ENCODE measurements at regions not wholly inside any gene's neighbourhood (a gene's known extent, or its start where the extent isn't known, plus 50 kb on each side); places are given as distances from the start of the nearest gene placed in this dataset.
"Not testable (repeated sequence)": the region's sequence is repeated elsewhere in the genome, so short reads cannot be mapped to it uniquely, and the experiment has no call there.

GRCh38 chr5:53276825-53277224 is 167.3 kb upstream of the MOCS2 start:
- Histone ChIP-seq H3K27me3 (replicated peaks; ENCODE audit: control insufficient read depth, insufficient read depth, low read length) (no peaks in the 10 kb centered on the region), H3K4me1 (ENCODE audit: control insufficient read depth, insufficient read depth, low read length) (peaks cover 10% of the 10 kb centered on the region), H3K9me3 (ENCODE audit: control insufficient read depth, low read length) (no peaks in the 10 kb centered on the region), H3K4me3 (ENCODE audit: low read length) (no peak overlapping the region), H3K36me3 (ENCODE audit: control insufficient read depth, insufficient read depth, low read length, severe bottlenecking) (no peaks in the 10 kb centered on the region), H3K9ac (ENCODE audit: low read length) (no peak overlapping the region)
- peak; percentile 55 for DNase-seq (ENCODE audit: low read depth)

GRCh38 chr5:53277491-53277890 is 167.9 kb upstream of the MOCS2 start:
- DNase-seq (ENCODE audit: low read depth), result no peak
- Histone ChIP-seq H3K9ac (ENCODE audit: low read length) (no peak overlapping the region), H3K36me3 (ENCODE audit: control insufficient read depth, insufficient read depth, low read length, severe bottlenecking) (no peaks in the 10 kb centered on the region), H3K9me3 (ENCODE audit: control insufficient read depth, low read length) (no peaks in the 10 kb centered on the region), H3K27me3 (replicated peaks; ENCODE audit: control insufficient read depth, insufficient read depth, low read length) (no peaks in the 10 kb centered on the region), H3K4me3 (ENCODE audit: low read length) (no peak overlapping the region), H3K4me1 (ENCODE audit: control insufficient read depth, insufficient read depth, low read length) (peaks cover 10% of the 10 kb centered on the region)

- Histone ChIP-seq H3K4me1 (ENCODE audit: control insufficient read depth, insufficient read depth, low read length) (peaks cover 13% of the 10 kb centered on the region), H3K36me3 (ENCODE audit: control insufficient read depth, insufficient read depth, low read length, severe bottlenecking) (no peaks in the 10 kb centered on the region)
These were observed 178.0 kb upstream of the MOCS2 start for GRCh38 chr5:53287573-53287972.

DNA sequence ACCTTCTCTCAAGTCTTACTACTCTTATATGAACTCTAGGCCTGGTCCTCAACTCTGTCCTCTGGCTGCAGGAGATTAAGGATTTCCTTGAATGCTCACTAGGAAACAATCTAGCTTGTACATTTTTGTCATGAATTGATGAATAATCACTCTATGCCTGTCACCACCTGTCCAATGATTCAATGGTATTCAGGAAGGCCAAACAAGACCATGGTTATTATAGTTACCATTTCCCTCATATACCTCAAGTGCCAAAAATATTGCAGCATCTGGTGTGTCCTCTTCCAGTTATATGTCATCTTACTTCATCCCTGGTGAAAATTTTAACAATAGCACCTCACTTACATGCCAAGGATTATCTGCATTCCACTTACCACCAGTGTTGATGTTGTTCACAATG is 179.0 kb upstream of the MOCS2 start:
- H3K9me3 ChIP-seq (ENCODE audit: control insufficient read depth, low read length), result peaks cover 8% of the 10 kb centered on the region
- H3K9ac ChIP-seq (ENCODE audit: low read length), result no peak overlapping the region
- H3K27me3 ChIP-seq (replicated peaks; ENCODE audit: control insufficient read depth, insufficient read depth, low read length), result no peaks in the 10 kb centered on the region
- peaks cover 19% of the 10 kb centered on the region for H3K4me1 ChIP-seq (ENCODE audit: control insufficient read depth, insufficient read depth, low read length)
- H3K36me3 ChIP-seq (ENCODE audit: control insufficient read depth, insufficient read depth, low read length, severe bottlenecking), result no peaks in the 10 kb centered on the region
- H3K4me3 ChIP-seq (ENCODE audit: low read length), result no peak overlapping the region
- DNase-seq (ENCODE audit: low read depth), result no peak

More at GRCh38 chr5:53287573-53287972, 178.0 kb upstream of the MOCS2 start:
- H3K9ac ChIP-seq (ENCODE audit: low read length), result no peak overlapping the region
- DNase-seq (ENCODE audit: low read depth), result no peak
- no peak overlapping the region for H3K4me3 ChIP-seq (ENCODE audit: low read length)
- H3K27me3 ChIP-seq (replicated peaks; ENCODE audit: control insufficient read depth, insufficient read depth, low read length), result no peaks in the 10 kb centered on the region
- peaks cover 8% of the 10 kb centered on the region for H3K9me3 ChIP-seq (ENCODE audit: control insufficient read depth, low read length)

DNA sequence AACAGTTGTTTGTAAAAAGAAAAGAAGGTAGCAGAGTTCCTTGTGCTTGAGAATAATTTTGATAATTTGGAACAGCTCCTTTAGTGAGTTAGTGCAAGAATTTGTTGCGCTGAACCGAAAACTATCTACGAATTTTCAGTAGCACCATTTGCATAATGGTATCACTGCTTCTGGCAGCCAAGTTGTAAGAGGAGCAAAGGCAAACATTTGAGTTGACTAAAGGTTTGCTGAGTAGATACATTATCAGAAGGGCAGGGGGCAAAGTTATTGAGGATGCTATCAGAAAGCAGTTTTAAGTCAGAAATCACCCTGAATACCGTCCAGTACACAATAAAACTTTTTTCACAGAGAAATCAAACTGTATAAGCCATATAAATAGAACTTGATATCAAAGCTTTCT is 181.5 kb upstream of the MOCS2 start:
- H3K9me3 ChIP-seq (ENCODE audit: control insufficient read depth, low read length), result peaks cover 8% of the 10 kb centered on the region

DNA sequence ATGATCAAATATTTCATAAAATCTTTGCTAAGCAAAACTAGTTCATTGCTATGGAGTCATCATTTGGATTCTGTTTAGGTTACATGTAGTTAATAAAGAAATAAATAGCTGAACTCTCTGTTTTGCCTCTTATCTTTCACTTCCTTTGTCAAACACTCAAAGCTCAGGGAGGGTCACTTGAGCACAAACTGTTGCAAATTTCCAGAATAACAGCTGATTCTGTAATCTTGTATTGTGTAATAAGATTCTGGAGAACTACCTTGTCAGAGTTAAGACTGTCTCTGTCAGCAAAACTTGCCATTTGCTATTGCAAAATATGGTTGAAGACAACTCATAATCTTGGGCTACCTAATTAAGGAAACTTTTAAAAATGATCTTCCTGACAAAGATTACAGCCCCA is 182.0 kb upstream of the MOCS2 start:
- Histone ChIP-seq H3K4me1 (ENCODE audit: control insufficient read depth, insufficient read depth, low read length) (peaks cover 19% of the 10 kb centered on the region), H3K27me3 (replicated peaks; ENCODE audit: control insufficient read depth, insufficient read depth, low read length) (no peaks in the 10 kb centered on the region), H3K4me3 (ENCODE audit: low read length) (no peak overlapping the region), H3K9ac (ENCODE audit: low read length) (no peak overlapping the region), H3K9me3 (ENCODE audit: control insufficient read depth, low read length) (peaks cover 8% of the 10 kb centered on the region), H3K36me3 (ENCODE audit: control insufficient read depth, insufficient read depth, low read length, severe bottlenecking) (no peaks in the 10 kb centered on the region)
- DNase-seq (ENCODE audit: low read depth), result peak; percentile 49

More for the DNA sequence above, 181.5 kb upstream of the MOCS2 start:
- Histone ChIP-seq H3K27me3 (replicated peaks; ENCODE audit: control insufficient read depth, insufficient read depth, low read length) (no peaks in the 10 kb centered on the region), H3K36me3 (ENCODE audit: control insufficient read depth, insufficient read depth, low read length, severe bottlenecking) (no peaks in the 10 kb centered on the region), H3K9ac (ENCODE audit: low read length) (no peak overlapping the region), H3K4me3 (ENCODE audit: low read length) (no peak overlapping the region), H3K4me1 (ENCODE audit: control insufficient read depth, insufficient read depth, low read length) (peaks cover 19% of the 10 kb centered on the region)
- no peak for DNase-seq (ENCODE audit: low read depth)

- no peaks in the 10 kb centered on the region for H3K9me3 ChIP-seq (ENCODE audit: control insufficient read depth, low read length)
- DNase-seq (ENCODE audit: low read depth), result no peak
- H3K9ac ChIP-seq (ENCODE audit: low read length), result no peak overlapping the region
- H3K27me3 ChIP-seq (replicated peaks; ENCODE audit: control insufficient read depth, insufficient read depth, low read length), result no peaks in the 10 kb centered on the region
- no peak overlapping the region for H3K4me3 ChIP-seq (ENCODE audit: low read length)
- no peaks in the 10 kb centered on the region for H3K36me3 ChIP-seq (ENCODE audit: control insufficient read depth, insufficient read depth, low read length, severe bottlenecking)
- H3K4me1 ChIP-seq (ENCODE audit: control insufficient read depth, insufficient read depth, low read length), result peaks cover 22% of the 10 kb centered on the region
These were observed 181.6 kb upstream of the FST start for GRCh38 chr5:53298841-53299240.

GRCh38 chr5:53302529-53302928 is 177.9 kb upstream of the FST start:
- Histone ChIP-seq H3K9me3 (ENCODE audit: control insufficient read depth, low read length) (no peaks in the 10 kb centered on the region), H3K4me3 (ENCODE audit: low read length) (no peak overlapping the region), H3K27me3 (replicated peaks; ENCODE audit: control insufficient read depth, insufficient read depth, low read length) (no peaks in the 10 kb centered on the region), H3K36me3 (ENCODE audit: control insufficient read depth, insufficient read depth, low read length, severe bottlenecking) (no peaks in the 10 kb centered on the region), H3K4me1 (ENCODE audit: control insufficient read depth, insufficient read depth, low read length) (peaks cover 25% of the 10 kb centered on the region), H3K9ac (ENCODE audit: low read length) (no peak overlapping the region)
- peak; percentile 82 for DNase-seq (ENCODE audit: low read depth)

- peak; percentile 20 for DNase-seq (ENCODE audit: low read depth)
- Histone ChIP-seq H3K4me1 (ENCODE audit: control insufficient read depth, insufficient read depth, low read length) (peaks cover 25% of the 10 kb centered on the region), H3K9me3 (ENCODE audit: control insufficient read depth, low read length) (no peaks in the 10 kb centered on the region), H3K36me3 (ENCODE audit: control insufficient read depth, insufficient read depth, low read length, severe bottlenecking) (no peaks in the 10 kb centered on the region), H3K9ac (ENCODE audit: low read length) (no peak overlapping the region), H3K4me3 (ENCODE audit: low read length) (no peak overlapping the region), H3K27me3 (replicated peaks; ENCODE audit: control insufficient read depth, insufficient read depth, low read length) (no peaks in the 10 kb centered on the region)
These were observed 177.3 kb upstream of the FST start for GRCh38 chr5:53303105-53303504.

DNA sequence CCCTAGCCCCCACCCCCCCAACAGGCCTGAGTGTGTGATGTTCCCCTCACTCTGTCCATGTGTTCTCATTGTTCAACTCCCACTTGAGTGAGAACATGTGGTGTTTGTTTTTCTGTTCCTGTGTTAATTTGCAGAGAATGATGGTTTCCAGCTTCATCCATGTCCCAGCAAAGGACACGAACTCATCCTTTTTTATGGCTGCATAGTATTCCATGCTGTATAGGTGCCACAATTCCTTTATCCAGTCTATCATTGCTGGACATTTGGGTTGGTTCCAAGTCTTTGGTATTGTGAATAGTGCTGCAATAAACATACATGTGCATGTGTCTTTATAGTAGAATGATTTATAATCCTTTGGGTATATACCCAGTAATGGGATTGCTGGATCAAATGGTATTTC is 175.1 kb upstream of the FST start:
- H3K4me1 ChIP-seq (ENCODE audit: control insufficient read depth, insufficient read depth, low read length), result peaks cover 25% of the 10 kb centered on the region
- H3K27me3 ChIP-seq (replicated peaks; ENCODE audit: control insufficient read depth, insufficient read depth, low read length); H3K9me3 ChIP-seq (ENCODE audit: control insufficient read depth, low read length); H3K9ac ChIP-seq (ENCODE audit: low read length); H3K36me3 ChIP-seq (ENCODE audit: control insufficient read depth, insufficient read depth, low read length, severe bottlenecking); DNase-seq (ENCODE audit: low read depth); H3K4me3 ChIP-seq (ENCODE audit: low read length): not testable (repeated sequence)

GRCh38 chr5:53309653-53310052 is 170.8 kb upstream of the FST start:
- Histone ChIP-seq H3K4me3 (ENCODE audit: low read length) (no peak overlapping the region), H3K27me3 (replicated peaks; ENCODE audit: control insufficient read depth, insufficient read depth, low read length) (no peaks in the 10 kb centered on the region), H3K36me3 (ENCODE audit: control insufficient read depth, insufficient read depth, low read length, severe bottlenecking) (no peaks in the 10 kb centered on the region), H3K9ac (ENCODE audit: low read length) (no peak overlapping the region), H3K9me3 (ENCODE audit: control insufficient read depth, low read length) (peaks cover 4% of the 10 kb centered on the region), H3K4me1 (ENCODE audit: control insufficient read depth, insufficient read depth, low read length) (no peaks in the 10 kb centered on the region)
- DNase-seq (ENCODE audit: low read depth), result no peak

GRCh38 chr5:53311681-53312080 is 168.7 kb upstream of the FST start:
- DNase-seq (ENCODE audit: low read depth), result no peak
- Histone ChIP-seq H3K4me3 (ENCODE audit: low read length) (no peak overlapping the region), H3K36me3 (ENCODE audit: control insufficient read depth, insufficient read depth, low read length, severe bottlenecking) (no peaks in the 10 kb centered on the region), H3K9me3 (ENCODE audit: control insufficient read depth, low read length) (peaks cover 14% of the 10 kb centered on the region), H3K27me3 (replicated peaks; ENCODE audit: control insufficient read depth, insufficient read depth, low read length) (no peaks in the 10 kb centered on the region), H3K9ac (ENCODE audit: low read length) (no peak overlapping the region), H3K4me1 (ENCODE audit: control insufficient read depth, insufficient read depth, low read length) (no peaks in the 10 kb centered on the region)
